COR-L47 (cell line): ENCODE measurements at regions not wholly inside any gene's neighbourhood (a gene's known extent, or its start where the extent isn't known, plus 50 kb on each side); places are given as distances from the start of the nearest gene placed in this dataset.

Source experiments
- DNase-seq: peaks from one replicate; lab custom pipeline; 2025; lab: John Stamatoyannopoulos, UW

- DNase-seq, result no peak
Measured at GRCh38 chr1:59123081-59123681, 173.7 kb upstream of the FGGY start.

GRCh38 chr1:59124166-59124565 lies 172.7 kb upstream of the FGGY start:
- DNase-seq, result no peak

GRCh38 chr1:59125154-59125553 lies 171.7 kb upstream of the FGGY start:
- DNase-seq, result no peak

GRCh38 chr1:59125676-59126320 lies 171.1 kb upstream of the FGGY start:
- no peak for DNase-seq

GRCh38 chr1:59126366-59126765 lies 170.5 kb upstream of the FGGY start:
- DNase-seq, result no peak

GRCh38 chr1:59128239-59128736 lies 168.6 kb upstream of the FGGY start:
- DNase-seq, result no peak

GRCh38 chr1:59128784-59129227 lies 168.1 kb upstream of the FGGY start:
- DNase-seq, result no peak

- no peak for DNase-seq
Measured at GRCh38 chr1:59132295-59132694, 164.6 kb upstream of the FGGY start.

GRCh38 chr1:59133997-59134396 lies 162.9 kb upstream of the FGGY start:
- DNase-seq, result no peak

- no peak for DNase-seq
Measured at GRCh38 chr1:59135761-59136255, 161.1 kb upstream of the FGGY start.

- DNase-seq, result no peak
Measured at GRCh38 chr1:59136541-59137275, 160.2 kb upstream of the FGGY start.

GRCh38 chr1:59137276-59137615 lies 159.6 kb upstream of the FGGY start:
- DNase-seq, result no peak

- DNase-seq, result no peak
Measured at GRCh38 chr1:59137968-59138367, 158.9 kb upstream of the FGGY start.

- DNase-seq, result no peak
Measured at GRCh38 chr1:59138402-59138801, 158.5 kb upstream of the FGGY start.

GRCh38 chr1:59139396-59139795 lies 157.5 kb upstream of the FGGY start:
- no peak for DNase-seq

- no peak for DNase-seq
Measured at GRCh38 chr1:59141267-59141863, 155.5 kb upstream of the FGGY start.

GRCh38 chr1:59142311-59143132 lies 154.4 kb upstream of the FGGY start:
- no peak for DNase-seq

- DNase-seq, result no peak
Measured at GRCh38 chr1:59143133-59143487, 153.8 kb upstream of the FGGY start.

GRCh38 chr1:59143811-59144210 lies 153.1 kb upstream of the FGGY start:
- DNase-seq, result no peak

GRCh38 chr1:59144959-59145358 lies 151.9 kb upstream of the FGGY start:
- DNase-seq, result no peak

- no peak for DNase-seq
Measured at GRCh38 chr1:59146056-59146455, 150.8 kb upstream of the FGGY start.
